HG02885 (cell line): ENCODE measurements at regions not wholly inside any gene's neighbourhood (a gene's known extent, or its start where the extent isn't known, plus 50 kb on each side); places are given as distances from the start of the nearest gene placed in this dataset.
"Not testable (repeated sequence)": the region's sequence is repeated elsewhere in the genome, so short reads cannot be mapped to it uniquely, and the experiment has no call there.

ENCODE experiments used
- ATAC-seq: cut with Tn5 transposase; IDR thresholded peaks from one replicate; pipeline ENCODE4 v1.9.1; 2021; ENCODE audit warnings: mild to moderate bottlenecking; ENCODE audit not compliant: unreplicated experiment, poor library complexity

DNA sequence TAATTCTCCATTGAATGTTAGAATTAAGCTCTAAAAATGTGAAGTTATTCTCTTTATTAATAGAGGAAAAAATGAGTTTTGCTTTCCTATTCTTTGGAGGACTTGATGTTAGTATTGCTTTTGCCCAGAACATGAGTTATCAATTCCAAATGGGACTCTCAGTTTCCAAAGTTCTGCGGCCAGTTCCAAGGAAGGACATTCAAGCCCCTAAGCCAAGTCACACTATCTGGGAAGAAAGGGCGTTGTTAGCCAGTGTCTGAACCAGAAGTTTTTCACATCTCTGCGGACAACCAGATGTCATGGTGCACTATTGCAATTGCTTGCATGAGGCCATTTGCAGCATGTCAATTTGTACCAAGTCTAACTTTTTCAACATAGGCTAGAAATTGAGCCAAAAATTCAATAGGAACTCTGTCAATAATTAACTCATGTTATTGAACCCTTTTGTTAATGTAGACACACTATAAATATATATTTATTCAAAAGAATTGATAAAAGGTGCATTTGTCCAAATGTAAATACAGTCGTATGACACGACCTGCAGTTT, 183.3 kb upstream of the PIK3R1 start:
- ATAC-seq: no peak

DNA sequence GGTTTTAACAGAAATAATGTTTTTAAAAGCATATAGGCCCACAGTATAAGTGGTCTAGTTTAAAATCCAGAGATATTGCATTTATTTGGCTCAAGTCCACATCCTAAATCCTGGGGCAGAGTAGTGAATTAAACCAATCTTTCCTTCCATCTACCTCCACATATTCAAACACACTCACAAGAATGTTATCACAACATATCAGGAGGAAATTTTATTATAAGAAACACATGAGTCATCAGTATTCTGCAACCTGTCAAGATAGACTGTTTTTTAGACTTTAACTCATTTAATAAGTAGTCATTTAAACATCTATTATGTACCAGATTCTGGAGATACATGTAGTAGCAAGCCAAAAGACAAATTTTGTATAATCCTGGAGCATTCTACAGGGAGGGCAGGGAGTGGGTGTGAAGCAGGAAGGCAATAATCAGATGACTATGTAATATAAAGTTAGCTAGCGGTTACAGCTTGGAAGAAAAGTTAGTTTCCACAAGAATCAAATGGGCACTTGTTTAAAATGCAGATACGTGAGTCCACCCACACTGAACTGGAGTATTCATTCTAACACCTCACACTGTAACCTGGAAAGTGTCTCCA, 187.3 kb upstream of the PIK3R1 start:
- ATAC-seq: no peak

- ATAC-seq: no peak
Observed at GRCh38 chr5:68027519-68027918, 188.0 kb upstream of the PIK3R1 start.

- no peak for ATAC-seq
Observed at GRCh38 chr5:68026092-68026885, 189.3 kb upstream of the PIK3R1 start.

DNA sequence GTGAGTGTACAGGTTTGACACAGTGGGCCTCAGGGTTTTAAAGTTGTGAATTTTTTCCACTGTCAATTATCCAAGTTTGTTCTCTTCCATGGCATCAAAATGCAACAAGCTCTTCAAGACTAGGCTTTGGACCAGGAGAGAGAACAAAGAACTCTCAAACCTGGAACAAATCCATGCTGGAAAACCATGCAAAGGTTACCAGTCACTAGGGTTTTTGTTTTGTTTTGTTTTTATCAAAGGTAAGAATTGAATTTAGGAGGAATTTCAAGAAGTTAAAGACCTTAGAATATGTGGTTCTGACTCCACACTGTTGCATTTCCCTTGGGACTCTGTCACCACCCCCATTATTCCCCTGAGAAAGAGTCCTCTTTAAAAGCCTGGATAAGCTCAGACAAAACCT, 191.1 kb upstream of the PIK3R1 start:
- ATAC-seq: no peak

GRCh38 chr5:68021916-68022315, 193.6 kb upstream of the PIK3R1 start:
- ATAC-seq: no peak

DNA sequence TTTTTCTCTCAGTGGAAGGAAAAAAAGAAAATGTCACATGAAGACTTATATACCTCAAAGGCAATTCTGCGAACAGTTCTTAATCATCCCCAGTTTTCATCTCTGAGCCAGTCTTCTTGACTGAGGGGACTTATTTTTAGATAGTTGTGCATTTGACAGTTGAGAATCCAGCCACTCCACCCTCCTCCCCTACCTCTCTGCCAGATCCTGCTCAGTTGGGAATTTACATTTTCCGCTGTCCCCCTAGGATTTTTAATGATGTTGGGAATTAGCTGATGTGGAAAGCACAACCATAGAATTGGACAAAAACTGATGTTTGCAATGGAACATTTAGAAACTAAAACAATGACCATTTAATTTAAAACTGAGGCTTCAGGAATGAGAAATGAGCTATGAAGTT, 194.3 kb upstream of the PIK3R1 start:
- ATAC-seq: no peak

- ATAC-seq: not testable (repeated sequence)
Observed at GRCh38 chr5:68020461-68020969, 195.0 kb upstream of the PIK3R1 start.

DNA sequence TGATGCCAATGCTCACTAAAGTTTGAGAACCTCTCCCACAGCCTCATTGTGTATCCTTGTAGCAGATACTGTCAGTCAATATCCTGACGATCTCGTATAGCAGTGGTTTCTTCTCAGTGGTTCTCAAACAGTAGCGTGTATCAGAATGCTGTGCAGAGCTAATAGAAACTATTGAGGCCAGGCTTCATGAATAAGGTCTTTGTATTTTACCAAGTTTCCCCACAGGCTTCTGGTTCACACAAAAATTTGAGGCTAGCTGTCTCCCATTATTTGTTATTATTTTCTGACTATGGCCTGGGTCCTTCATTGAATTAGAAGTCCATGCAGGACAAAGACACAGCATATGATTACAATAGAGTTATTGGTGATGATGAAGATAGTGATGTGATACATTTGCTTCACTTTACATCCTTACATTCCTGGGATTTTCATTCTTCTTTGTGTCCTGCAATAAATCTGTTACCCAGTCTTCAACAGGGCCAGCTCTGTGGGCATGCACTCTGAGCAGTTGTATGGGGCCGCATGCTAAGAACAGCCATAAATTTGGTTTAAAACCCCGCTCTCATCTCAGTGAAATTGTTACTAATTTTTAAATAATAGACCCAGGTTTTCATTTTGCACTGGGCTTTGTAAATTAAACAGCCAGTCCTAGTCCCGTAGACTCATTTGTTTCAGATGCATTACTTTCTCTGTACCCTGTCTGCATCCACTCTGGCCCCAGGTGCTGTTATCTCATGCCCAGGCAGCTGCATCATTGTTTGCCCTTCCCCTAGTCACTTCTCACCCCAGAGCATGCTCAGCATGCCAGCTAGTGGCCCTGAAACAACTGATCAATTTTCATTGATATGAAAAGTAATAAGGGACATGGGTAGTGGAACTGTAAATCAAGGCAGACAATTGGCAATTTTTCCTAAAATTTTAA, 199.9 kb upstream of the PIK3R1 start:
- ATAC-seq: no peak

- ATAC-seq: no peak
Observed at GRCh38 chr5:68012831-68013230, 202.7 kb upstream of the PIK3R1 start.

- no peak for ATAC-seq
Observed at GRCh38 chr5:68012429-68012828, 203.1 kb upstream of the PIK3R1 start.

GRCh38 chr5:68011801-68012200, 203.8 kb upstream of the PIK3R1 start:
- no peak for ATAC-seq

DNA sequence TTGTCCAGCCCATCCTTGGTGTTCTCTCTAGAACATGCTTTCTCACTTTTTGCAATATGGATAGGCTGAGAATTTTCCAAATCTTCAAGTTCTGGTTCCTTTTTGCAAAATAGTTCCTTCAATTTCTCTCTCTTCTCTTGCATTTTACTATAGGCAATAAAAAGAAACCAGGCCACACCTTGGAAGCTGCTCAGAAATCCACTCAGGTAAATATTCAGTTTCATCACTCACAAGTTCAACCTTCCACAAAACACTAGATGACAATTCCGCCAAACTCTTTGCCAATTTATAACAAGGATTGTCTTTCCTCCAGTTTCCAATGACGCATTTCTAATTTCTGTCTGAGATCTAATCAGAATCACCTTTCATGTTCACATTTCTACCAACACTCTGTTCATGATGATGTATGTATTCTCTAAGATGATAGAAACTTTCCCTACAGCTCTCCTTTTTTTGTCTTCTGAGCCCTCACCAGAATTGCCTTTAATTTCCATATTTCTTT, 204.2 kb upstream of the PIK3R1 start:
- ATAC-seq: no peak

GRCh38 chr5:68010740-68011139, 204.8 kb upstream of the PIK3R1 start:
- ATAC-seq: no peak

DNA sequence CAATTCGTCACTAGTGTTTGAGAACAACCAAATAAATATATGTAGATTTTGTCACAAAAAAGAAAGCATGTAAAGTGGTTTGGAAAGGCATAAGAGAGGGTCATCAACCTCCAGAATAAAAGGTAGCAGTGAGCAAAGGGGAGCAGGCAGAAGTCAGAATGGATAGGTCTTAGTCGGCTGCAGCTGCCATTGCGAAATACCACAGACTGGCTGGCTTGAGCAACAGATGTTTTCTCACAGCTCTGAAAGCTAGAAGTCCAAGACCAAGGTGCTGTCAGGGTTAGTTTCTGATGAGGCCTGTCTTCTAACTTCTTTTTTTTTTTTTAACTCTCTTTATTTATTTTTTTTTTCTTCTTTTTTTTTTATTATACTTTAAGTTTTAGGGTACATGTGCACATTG, 208.1 kb upstream of the PIK3R1 start:
- no peak for ATAC-seq

GRCh38 chr5:68002836-68003235, 212.7 kb upstream of the PIK3R1 start:
- no peak for ATAC-seq

GRCh38 chr5:68000805-68001204, 214.8 kb upstream of the PIK3R1 start:
- no peak for ATAC-seq

- ATAC-seq: no peak
Observed at GRCh38 chr5:67999391-67999790, 216.2 kb upstream of the PIK3R1 start.

DNA sequence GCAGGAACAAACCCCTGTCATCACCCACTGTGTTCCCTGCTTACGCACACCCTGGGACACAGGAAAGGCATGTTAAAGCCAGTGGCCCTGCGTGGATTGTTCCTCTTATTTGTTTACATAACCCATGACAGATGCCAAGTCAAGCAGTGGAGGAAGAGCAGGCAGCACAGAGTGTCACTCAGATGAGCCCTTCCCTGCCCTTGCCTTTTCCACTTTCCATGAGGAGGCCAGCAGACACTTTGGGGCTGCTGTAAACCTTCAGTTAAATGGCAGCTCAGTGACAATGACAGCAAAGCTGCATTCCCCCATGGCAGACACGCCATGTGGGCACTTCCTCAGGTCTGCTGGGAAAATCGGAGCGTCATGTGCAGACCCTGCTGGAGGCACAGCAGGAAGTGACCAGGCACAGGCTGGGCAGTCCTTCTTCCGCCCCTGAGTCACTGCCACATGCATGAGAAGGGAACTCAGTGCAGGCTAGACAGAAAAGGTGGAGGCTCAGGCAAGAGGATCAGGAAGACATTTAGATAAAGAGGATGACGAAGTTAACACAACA, 216.8 kb upstream of the PIK3R1 start:
- no peak for ATAC-seq

DNA sequence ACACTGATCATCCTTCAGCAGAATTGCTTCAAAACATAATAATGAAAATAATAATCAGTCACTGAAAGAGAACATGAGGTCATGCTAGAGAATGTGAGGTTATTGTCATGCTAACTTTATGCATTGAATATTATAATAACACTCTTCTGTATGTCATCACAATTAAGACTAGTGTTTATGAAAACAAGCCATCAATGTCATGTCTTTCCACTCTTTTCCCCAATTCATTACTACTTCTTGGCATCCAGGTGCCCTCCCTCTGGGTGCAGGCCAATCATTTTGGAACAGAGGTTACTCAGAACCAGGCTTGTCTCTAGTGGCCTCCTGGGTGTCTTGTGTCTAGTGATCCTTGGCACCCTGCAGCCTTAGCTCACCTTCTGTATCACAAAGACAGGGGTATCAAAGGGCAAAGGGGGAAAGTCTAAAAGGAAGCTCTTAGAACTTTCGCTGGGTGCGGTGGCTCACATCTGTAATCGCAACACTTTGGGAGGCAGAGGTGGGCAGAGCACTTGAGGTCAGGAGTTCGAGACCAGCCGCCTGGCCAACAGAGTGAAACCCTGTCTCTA, 217.6 kb upstream of the PIK3R1 start:
- ATAC-seq: no peak
